Left ventricle myocardium inferior (tissue), 1 donor: ENCODE measurements at regions not wholly inside any gene's neighbourhood (a gene's known extent, or its start where the extent isn't known, plus 50 kb on each side); places are given as distances from the start of the nearest gene placed in this dataset.
A peak's percentile ranks its signal among the peaks of the same experiment; 100 is the strongest.

ENCODE experiments used
- DNase-seq: peaks from one replicate; pipeline ENCODE4 v3.0.0-alpha.2; 2020
- H3K27ac ChIP-seq: fragments of 200-600 bp; replicated peaks from 2 replicates; pipeline ENCODE4 v1.8.0; 2021
- H3K27me3 ChIP-seq: fragments of 200-600 bp; 2 replicates; pipeline ENCODE4 v1.8.0; 2021; ENCODE audit warnings: low read depth
- H3K36me3 ChIP-seq: fragments of 200-600 bp; 2 replicates; pipeline ENCODE4 v1.8.0; 2021
- H3K4me1 ChIP-seq: fragments of 200-600 bp; 2 replicates; pipeline ENCODE4 v1.8.0; 2021
- H3K4me3 ChIP-seq: fragments of 200-600 bp; 2 replicates; pipeline ENCODE4 v1.8.0; 2021; ENCODE audit warnings: mild to moderate bottlenecking, moderate library complexity
- H3K9me3 ChIP-seq: fragments of 200-600 bp; replicated peaks from 2 replicates; pipeline ENCODE4 v1.8.0; 2021
- intact Hi-C: fragments of 100-400 bp; cut with micrococcal nuclease; formaldehyde crosslinking; loops from one replicate; pipeline ENCODE4 v1.11.0; 2022
- TF ChIP-seq, protein P1 (sequence below): fragments of 200-600 bp; IDR thresholded peaks from 2 replicates; pipeline ENCODE4 v1.8.0; 2021; ENCODE audit warnings: antibody characterized with exemption, mild to moderate bottlenecking, borderline replicate concordance
- donor health status: DM: no; HTN: yes; CAD: no; lungs with severe emphysema.

DNA sequence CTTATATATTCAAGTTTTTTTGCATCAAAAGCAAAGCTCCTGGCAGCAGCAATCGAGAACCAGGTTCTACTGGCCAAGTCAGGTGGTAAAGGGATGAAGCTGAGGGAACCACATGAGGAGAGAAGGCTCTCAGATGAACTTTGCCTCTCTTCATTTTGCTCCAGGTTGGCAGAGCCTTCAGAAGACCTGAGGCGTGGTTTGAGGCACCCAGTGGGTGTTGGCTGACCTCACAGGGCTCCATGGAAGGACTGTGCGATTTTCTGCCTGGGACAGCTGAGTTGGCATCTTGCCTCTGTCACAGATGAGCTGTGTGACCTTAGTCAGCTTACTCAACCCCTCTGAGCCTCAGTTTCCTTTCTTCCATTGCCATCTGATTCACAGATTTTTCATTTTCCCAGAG lies 89.0 kb downstream of the INSIG2 start:
- H3K27me3 ChIP-seq: peaks cover 36% of the 10 kb centered on the region
- TF ChIP-seq, protein P1, sequence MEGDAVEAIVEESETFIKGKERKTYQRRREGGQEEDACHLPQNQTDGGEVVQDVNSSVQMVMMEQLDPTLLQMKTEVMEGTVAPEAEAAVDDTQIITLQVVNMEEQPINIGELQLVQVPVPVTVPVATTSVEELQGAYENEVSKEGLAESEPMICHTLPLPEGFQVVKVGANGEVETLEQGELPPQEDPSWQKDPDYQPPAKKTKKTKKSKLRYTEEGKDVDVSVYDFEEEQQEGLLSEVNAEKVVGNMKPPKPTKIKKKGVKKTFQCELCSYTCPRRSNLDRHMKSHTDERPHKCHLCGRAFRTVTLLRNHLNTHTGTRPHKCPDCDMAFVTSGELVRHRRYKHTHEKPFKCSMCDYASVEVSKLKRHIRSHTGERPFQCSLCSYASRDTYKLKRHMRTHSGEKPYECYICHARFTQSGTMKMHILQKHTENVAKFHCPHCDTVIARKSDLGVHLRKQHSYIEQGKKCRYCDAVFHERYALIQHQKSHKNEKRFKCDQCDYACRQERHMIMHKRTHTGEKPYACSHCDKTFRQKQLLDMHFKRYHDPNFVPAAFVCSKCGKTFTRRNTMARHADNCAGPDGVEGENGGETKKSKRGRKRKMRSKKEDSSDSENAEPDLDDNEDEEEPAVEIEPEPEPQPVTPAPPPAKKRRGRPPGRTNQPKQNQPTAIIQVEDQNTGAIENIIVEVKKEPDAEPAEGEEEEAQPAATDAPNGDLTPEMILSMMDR: no peak
- H3K4me3 ChIP-seq: no peak overlapping the region
- intact Hi-C loops: no loop called here
- H3K4me1 ChIP-seq: no peaks in the 10 kb centered on the region
- H3K27ac ChIP-seq: no peak overlapping the region
- H3K36me3 ChIP-seq: no peaks in the 10 kb centered on the region
- no peak for DNase-seq
- H3K9me3 ChIP-seq: no peaks in the 10 kb centered on the region

DNA sequence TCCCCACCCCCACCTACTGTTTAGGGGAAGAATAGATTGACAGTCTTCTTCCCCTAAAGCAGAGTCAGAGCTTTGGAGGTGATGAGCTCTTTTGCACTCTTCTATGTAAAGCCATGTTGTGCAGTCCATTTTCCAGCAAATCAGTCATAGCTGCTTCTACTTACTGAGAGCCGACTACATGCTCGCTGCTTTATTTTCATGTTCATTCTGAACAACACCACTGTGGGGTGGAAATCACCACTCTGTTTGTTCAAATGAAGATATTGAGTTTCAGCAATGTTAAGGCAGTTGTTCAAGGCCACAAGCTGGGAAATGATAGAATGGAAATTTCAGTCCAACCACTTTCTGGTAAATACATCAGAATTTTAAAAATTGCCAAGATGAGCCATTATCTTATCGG lies 88.3 kb downstream of the INSIG2 start:
- no peaks in the 10 kb centered on the region for H3K36me3 ChIP-seq
- H3K27ac ChIP-seq: no peak overlapping the region
- H3K27me3 ChIP-seq: peaks cover 40% of the 10 kb centered on the region
- H3K9me3 ChIP-seq: no peaks in the 10 kb centered on the region
- TF ChIP-seq, protein P1: no peak
- no peak for DNase-seq
- H3K4me3 ChIP-seq: no peak overlapping the region
- intact Hi-C loops: no loop called here
- H3K4me1 ChIP-seq: no peaks in the 10 kb centered on the region

DNA sequence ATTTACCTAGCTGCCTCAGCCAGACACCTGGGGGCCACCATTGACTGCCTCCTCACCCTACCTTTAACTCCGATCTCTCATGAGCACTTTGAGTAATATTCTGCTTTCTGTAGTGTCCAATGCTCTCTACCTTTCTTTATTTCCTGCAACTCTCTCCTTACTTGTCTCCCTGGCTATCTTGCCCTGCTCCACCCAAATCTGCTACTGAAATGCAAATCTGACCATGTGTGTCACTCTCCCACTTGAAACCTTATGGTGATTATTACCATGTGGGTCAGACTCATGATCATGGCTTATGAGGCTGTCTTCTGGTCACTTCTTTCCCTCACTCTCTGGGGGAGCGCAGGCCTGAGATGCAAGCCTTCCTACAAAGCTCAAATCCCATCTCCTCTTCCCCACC lies 83.3 kb downstream of the INSIG2 start:
- Histone ChIP-seq H3K4me1 (no peaks in the 10 kb centered on the region), H3K27me3 (peaks cover 37% of the 10 kb centered on the region), H3K27ac (no peak overlapping the region), H3K9me3 (no peaks in the 10 kb centered on the region), H3K4me3 (no peak overlapping the region), H3K36me3 (no peaks in the 10 kb centered on the region)
- intact Hi-C loops: no loop called here
- no peak for DNase-seq
- TF ChIP-seq, protein P1: no peak

DNA sequence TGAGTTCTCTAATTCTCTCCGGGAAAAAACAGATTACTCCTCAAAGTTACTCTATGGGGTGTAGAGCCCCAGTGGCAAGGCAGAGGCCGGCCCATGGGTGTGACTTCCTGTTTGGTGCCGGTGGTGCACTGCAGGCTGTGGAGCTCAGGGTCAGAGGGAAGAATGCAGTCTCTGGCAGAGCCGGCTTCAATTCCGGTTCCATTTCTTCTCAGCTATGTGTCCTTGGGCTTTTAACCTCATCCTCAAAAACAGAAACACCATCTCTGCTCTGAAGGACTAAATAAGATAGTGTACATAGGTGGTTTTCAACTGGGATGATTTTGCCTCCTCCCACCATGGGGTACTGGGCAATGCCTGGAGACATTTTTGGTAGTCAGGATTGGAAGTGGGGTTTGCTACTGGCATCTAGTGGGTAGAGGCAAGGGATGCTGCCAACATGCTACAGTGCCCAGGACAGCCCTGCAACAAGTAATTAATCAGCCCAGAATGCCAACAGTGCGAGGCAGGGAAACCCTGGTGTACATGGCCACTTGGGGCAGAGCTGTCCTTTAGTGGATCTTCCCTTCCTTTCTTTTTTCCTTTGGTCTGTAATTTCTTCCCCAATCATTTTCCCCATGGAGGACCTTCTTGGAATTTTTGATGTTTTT lies 81.2 kb downstream of the INSIG2 start:
- Histone ChIP-seq H3K36me3 (no peaks in the 10 kb centered on the region), H3K4me3 (no peak overlapping the region), H3K9me3 (no peaks in the 10 kb centered on the region), H3K4me1 (no peaks in the 10 kb centered on the region), H3K27me3 (peaks cover 26% of the 10 kb centered on the region), H3K27ac (no peak overlapping the region)
- intact Hi-C loops: no loop called here
- DNase-seq: peak; percentile 44
- TF ChIP-seq, protein P1: no peak

DNA sequence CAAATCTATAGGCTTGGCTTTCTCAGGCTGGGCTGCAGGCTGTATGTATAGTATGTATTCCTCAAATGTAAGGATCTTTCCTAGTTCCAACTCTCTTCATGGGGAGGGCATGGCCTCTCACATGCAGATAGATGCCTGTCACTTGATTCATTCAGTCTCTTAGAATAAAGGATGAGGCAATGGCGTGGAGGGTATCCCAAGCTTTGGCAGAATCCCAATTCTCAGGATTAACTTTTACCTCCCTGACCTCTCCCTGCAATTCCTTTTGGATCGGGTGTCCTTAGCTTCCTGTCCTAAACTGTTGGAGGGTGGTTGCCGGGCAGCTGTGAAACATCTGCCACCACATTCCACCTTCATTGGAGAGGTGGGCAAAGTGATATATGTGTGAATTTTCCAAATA lies 80.3 kb downstream of the INSIG2 start:
- H3K4me3 ChIP-seq: no peak overlapping the region
- intact Hi-C loops: no loop called here
- no peaks in the 10 kb centered on the region for H3K4me1 ChIP-seq
- TF ChIP-seq, protein P1: no peak
- peaks cover 21% of the 10 kb centered on the region for H3K27me3 ChIP-seq
- no peak overlapping the region for H3K27ac ChIP-seq
- H3K9me3 ChIP-seq: no peaks in the 10 kb centered on the region
- DNase-seq: no peak
- H3K36me3 ChIP-seq: no peaks in the 10 kb centered on the region
